GM18870 (cell line): ENCODE measurements at regions not wholly inside any gene's neighbourhood (a gene's known extent, or its start where the extent isn't known, plus 50 kb on each side); places are given as distances from the start of the nearest gene placed in this dataset.
"Not testable (repeated sequence)": the region's sequence is repeated elsewhere in the genome, so short reads cannot be mapped to it uniquely, and the experiment has no call there.

ENCODE experiments used
- ATAC-seq: cut with Tn5 transposase; IDR thresholded peaks from one replicate; pipeline ENCODE4 v1.9.1; 2021; ENCODE audit warnings: moderate library complexity; ENCODE audit not compliant: unreplicated experiment

DNA sequence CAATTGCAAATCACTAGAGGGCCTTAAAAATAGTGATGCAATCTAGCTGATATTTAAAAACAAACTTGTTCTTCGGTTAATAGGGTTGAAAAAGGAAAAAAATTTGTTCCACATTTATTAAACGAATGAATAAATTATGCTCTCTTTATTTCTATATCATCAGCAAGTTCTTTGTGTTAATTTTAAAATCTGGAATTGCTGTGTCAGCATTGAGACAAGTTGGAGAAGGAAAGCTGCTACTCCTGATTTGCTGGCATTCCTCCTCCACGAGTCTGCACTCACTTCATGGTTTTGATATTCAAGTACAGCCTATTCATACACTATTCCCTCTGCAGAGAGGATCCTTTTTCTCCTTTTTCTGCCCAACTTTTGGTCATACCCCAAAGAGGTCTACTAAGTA is 117.6 kb downstream of the MRPL39 start:
- no peak for ATAC-seq

DNA sequence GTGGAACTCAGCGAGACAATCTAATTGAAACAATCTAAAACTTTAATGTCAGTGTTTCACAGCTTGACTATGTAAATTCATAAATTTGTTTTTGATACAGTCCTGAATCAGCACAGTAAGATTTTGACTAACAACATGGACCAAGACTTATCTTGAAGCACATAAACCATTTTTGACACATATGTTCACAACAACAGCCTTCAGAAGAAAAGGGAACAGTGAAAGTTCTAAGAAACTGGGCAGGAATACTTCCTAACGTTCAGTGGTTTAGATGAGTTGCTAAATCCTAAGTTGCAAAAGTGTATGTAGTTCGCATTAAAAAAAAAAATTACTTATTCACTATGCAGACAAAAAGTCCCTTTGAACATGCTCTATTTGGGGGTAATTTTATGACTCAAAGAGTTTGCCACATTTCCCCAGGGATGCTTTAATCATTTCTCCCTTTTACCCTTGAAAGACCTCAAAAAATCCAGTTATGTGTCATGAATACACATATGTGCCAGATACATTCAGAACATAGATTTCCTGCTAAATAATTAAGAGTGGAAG is 120.2 kb downstream of the MRPL39 start:
- ATAC-seq: peak; percentile 78

DNA sequence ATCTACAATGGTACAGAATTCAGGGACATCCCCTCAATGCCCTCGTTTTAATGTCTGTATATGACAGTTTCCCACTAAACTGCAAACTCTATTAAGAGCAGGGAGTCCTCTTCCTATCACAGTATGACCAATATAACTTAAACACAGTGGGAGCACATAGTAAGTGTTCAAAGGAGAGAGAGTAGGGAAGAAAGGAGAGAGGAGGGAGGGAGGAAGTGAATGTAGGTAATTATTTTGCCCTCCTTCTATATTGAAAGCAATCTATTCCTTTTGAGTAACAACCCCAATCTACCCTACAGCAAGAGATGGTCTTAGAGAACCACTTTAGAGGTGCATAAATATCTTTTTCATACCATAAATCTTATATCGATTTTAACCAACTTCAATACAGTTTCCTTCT is 121.4 kb downstream of the MRPL39 start:
- ATAC-seq: no peak

DNA sequence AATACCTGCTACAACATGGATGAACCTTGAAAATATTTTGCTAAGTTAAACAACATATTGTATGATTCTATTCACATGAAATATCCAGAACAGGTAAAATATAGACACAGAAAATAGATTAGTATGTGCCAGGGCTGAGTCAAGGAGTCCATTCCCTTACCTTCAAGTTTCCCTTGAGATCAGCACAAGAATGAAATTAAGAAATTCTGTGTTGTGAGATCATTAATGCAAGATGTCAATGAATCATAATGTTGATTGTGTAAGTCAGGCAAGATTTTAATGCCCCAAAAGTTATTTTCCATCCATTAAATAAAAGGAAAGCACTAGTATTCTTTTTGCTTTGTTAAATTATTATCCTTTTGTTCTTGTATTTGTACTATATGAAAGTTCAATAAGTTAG is 139.4 kb downstream of the MRPL39 start:
- ATAC-seq: no peak

DNA sequence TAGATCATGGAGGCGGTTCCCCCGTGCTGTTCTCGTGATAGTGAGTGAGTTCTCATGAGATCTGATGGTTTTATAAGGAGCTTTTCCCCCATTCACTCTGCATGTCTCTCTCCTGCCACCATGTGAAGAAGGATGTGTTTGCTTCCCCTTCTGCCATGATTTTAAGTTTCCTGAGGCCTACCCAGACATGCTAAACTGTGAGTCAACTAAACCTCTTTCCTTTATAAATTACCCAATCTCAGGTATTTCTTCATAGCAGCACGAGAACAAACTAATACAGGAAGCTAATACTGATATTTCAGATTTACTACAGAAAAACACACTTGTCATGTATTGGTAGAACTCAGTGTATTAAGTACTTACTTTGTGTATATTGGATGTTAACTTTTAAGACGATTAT is 140.2 kb downstream of the MRPL39 start:
- not testable (repeated sequence) for ATAC-seq

DNA sequence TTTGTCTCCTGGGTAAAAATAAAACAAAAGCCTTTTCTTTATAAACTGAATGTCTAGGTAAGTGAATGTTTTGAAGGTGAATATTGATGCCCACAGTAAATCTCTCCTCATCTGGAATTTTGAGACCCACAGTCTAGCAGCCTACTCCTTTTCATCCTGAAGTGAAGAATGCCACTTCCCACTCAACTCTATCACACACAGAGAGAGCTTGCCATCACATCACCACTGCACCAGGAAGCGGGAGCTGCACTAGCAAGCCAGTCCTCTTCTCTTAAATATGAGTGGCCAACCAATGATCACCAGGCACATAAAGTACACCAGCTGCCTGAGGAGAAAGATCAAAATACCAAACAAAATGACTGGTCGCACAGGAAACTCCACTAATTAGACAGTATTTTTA is 140.8 kb downstream of the MRPL39 start:
- ATAC-seq: no peak

DNA sequence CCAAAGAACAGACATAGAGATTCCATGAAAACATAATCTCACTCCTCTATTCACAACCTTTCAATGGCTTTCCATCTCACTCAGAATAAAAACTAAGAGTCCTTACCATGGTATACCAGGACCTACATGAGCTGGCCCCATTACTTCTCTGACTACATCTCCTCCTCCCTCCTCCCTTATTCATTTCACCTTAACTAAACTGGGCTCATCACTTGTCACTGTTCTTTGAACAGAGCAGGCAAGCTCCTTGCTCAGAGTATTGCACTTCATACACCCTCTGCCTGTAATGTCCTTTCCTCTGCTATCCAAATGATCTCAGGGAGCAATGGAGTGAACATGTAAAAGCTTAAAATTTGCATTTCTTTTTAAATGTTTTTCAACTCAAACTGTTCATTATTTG is 142.0 kb downstream of the MRPL39 start:
- no peak for ATAC-seq

DNA sequence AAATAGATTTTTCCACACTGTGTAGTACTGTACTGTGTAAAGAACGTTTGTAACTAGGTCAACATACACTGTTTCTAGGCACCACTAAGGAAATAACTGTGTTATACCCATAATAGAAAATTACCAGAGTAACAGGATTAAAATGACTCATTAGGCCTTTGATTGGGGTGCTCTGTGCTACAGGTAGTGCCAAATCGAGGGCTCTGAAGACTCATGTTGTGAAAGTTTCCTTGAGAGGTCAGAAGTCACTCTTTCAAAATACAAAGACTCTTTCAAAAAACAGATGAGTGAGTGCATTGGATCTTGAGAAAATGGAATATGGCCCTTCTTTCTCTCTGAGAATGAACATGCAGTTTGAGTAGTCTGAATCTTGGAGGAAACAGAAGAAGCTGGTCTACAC is 143.0 kb downstream of the MRPL39 start:
- ATAC-seq: peak; percentile 61

DNA sequence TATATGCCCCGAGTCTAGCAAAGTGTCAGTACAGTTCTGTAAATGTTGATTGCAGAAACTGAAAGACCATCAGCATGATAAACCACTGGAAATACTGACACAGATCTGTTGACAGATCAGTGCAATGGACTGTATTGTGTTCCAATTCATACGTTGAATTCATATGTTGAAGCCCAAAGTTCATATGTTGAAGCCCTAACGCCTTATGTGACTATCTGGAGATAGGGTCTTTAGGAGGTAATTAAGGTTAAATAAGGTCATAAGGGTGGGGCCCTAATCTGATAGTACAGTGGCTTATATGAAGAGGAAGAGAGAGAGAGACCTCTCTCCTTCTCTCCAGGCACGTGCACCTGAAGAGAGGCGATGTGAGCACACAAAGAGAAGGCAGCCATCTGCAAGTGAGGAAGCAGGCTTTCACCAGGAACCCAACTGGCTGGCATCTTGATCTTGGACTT is 144.7 kb downstream of the MRPL39 start:
- peak; percentile 52 for ATAC-seq

DNA sequence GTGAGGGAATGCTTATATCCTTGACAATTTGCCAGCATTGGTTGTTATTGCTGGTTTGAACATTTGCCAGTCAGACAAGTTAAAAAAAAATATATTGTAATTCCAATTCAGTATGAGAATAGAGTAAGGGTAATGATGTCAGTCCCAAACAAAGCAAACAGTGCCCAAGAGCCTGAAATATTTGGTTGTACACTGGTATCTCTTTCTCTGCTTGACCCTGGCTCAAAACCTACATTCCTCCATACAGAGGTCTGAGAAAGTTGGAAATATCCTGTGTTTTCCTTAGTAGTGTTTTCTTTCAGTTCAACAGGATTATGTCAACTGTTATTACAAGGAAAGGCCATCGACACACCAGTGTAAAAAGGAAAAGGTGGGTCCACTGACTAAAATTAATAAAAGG is 145.6 kb downstream of the MRPL39 start:
- ATAC-seq: no peak

DNA sequence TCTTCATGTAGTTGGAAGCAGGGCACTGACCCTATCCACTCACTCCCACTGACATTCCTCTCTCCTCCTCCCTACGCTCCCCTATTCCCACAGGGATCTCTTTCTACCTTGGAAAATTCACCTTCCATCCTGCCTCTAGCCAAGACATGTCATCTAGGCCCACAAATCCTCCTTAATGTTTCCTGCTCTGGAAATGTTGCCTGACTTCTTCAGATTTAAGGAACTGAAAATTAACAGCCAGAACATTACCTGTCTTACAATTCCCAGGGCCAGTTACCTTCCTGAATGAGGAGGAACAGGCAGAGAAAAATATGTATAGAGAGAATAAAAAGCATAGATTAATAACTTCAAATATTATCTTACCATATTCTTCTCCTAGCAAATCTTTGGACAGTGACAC is 147.3 kb downstream of the MRPL39 start:
- ATAC-seq: no peak

DNA sequence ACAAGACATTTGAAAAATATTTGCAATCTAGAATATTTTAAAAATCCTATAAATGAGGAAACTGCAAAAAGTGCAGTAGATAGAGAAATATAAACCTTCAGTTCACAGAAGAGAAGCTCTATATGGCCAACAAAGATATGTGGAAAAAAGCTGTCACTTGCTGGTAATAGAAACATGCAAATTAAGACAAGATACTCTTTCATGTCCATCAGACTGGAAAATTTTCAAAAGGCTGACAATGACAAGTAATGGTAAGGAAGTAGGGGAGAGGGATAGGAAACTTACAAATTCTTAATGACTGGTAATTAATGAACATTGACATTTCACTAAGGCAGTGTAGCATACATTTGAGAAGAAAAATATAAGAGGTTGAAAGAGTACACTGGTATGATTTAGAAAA is 147.9 kb downstream of the MRPL39 start:
- ATAC-seq: no peak

DNA sequence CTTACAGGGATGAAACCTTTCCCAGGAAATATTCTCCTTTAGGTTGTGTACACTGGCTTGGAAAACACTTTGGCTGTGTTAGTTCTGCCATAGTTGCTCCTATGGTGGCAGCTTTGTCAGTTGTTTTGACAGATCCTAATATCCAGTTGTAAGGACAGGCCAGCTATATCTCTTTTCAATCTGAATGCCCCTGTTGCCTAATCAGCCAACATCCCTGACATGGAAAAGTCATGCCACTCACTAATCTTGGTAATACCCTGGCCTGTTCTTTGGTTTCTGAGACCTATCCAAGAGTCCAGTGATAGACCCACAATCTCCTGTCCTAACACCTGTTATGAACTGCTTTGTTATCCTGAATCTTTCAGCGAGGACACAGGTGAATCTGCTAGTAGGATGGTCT is 148.8 kb downstream of the MRPL39 start:
- ATAC-seq: no peak

DNA sequence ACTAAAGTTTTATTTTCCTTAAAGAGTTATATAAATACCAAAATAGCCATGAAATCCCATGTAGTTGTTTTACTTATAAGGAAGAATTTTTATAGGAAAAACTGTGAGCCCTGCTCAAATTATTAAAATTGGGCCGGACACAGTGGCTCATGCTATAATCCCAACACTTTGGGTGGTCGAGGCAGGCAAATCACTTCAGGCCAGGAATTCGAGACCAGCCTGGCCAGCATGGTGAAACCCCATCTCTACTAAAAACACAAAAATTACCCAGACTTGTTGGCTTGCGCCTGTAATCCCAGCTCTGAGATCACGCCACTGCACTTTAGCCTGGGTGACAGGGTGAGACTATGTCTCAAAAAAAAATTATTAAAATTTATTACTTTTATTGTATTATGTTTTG is 149.3 kb downstream of the MRPL39 start:
- ATAC-seq: no peak

DNA sequence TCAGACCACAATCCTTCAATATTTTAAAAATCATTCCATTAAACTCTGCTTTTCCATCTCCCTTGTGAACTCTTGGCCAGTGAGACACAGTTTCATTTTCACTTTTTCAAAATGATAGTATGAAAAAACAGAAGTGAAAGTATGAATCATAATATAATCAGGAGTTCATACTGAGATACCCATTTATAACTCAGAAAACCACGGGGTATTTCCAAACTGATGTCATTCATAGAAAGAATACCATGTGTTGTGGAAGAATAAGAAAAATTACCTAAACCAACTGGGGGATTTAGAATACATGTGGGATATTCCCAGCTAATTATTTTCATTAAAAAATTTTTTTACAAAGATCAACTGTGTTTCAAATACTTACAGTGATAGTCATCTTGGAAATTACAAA is 149.9 kb downstream of the MRPL39 start:
- peak; percentile 56 for ATAC-seq

DNA sequence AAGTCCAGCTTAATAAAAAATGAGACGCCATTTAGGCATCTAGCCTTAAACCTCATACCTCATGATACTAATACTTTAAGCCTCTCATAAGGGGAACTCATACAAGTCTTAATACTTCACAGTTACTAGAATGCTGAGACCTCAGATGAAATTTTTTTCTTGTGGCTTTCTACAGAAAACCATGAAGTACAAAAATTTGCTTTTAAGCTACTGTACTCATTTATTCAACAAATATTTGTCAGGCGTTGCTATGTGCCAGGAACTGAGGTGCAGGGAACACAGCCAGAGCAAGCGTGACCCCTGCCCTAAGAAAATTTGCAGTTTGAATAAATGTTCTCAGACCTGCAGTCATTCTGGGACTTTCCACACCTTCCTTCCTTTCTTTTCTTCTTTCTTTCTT is 150.6 kb downstream of the MRPL39 start:
- peak; percentile 45 for ATAC-seq

DNA sequence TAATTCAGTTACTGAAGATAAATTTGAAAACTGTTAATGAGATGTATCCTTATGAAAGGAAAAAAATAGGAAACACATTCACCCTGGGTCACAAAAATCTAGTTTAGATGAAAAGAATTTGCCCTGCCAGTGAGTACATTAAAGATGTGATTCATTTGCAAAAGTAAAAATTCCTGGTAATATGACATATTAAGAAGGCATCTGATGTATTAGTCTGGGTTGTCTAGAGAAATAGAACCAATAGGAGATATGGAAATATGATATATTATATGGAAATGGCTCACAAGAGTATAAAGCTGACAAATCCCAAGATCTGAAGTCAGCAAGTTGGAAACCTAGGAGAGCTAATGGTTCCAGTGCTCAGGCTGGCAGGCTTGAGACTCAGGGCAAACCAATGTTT is 153.8 kb downstream of the MRPL39 start:
- no peak for ATAC-seq

DNA sequence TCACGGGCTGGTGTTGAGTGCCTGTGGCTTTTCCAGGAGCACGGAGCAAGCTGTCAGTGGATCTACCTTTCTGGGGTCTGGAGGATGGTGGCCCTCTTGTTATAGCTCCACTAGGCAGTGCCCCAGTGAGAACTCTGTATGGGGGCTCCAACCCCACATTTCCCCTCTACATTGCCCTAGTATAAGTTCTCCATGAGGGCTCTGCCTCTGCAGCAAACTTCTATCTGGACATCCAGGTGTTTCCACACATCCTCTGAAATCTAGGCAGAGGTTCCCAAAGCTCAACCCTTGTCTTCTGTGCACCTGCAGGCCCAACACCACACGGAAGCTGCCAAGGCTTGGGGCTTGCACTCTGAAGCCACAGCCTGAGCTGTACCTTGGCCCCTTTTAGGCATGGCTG is 157.3 kb downstream of the MRPL39 start:
- no peak for ATAC-seq

DNA sequence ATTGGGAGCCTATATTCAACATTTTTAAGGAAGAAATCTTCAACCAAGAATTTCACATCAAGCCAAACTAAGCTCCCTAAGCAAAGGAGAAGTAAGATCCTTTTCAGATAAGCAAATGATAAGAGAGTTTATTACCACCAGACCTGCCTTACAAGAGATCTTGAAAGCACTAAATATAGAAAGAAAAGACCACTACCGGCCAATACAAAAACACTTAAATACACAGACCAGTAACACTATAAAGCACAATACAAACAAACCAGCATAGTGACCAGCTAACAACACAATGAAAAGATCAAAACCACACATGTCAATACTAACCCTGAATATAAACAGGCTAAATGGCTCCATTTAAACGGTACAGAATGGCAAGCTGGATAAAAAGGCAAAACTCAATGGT is 165.4 kb downstream of the MRPL39 start:
- no peak for ATAC-seq

DNA sequence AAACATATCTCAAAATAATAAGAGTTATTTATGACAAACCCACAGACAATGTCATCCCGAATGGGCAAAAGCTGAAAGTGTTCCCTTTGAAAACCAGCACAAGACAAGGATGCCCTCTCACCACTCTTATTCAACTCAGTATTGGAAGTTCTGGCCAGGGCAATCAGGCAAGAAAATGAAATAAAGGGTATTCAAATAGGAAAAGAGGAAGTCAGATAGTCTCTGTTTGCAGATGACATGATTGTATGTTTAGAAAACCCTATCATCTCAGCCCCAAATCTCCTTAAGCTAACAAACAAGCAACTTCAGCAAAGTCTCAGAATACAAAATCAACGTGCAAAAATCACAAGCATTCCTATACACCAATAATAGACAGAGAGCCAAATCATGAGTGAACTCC is 169.8 kb downstream of the MRPL39 start:
- not testable (repeated sequence) for ATAC-seq

DNA sequence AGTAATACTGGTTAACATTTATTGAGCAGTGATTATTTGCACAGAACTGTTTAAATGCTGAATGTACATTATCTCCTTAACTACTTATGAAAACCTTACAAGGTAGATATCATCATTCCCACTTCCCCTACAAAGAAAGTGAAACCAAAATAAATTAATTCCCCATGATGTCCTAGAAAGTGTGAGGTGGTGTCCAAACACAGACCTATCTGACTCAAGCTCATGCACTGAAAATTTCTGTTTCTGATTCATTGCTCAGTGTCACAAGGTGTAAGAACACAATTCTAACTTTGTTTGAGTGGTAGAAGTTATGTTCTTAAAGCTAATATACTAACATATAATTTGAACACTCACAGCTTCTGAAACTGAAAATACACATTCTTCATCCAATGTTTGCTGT is 178.7 kb downstream of the MRPL39 start:
- peak; percentile 51 for ATAC-seq

DNA sequence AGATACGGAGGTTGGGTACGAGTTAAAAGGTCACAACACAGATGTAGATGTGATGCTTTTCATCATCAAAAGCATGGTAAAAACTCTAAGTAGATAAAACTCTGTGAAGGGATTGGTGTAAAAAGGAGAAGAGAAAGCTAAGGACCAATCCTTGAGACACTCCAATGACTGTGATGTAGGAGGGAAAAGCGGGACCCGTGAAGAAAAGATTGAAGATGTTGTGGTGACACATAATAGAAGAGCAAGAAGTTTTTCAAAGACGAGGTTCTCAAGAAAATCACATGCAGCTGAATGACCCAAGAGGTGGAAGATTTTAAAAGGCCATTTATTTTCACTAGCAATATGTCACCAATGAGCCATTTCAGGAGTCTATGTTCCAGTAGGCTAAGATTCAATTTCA is 179.5 kb downstream of the MRPL39 start:
- ATAC-seq: no peak

DNA sequence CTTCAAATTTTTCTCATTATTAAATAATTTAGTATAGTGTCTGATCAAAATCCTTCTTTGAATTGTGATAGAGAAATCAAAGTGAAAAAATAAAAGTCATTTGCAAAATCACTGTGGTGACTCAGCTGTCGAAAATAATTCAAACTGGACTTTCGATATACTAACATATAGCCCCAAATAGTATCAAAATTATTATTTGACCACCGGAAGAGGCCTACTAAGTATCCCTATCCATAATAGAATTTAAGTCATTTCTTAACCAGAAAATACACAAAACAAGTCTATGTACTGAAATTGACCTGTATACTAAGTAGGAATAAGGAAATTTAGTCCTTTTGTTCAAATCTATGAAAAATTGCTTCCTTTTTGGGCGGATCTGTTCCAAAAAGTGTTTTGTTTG is 180.7 kb downstream of the MRPL39 start:
- ATAC-seq: no peak

DNA sequence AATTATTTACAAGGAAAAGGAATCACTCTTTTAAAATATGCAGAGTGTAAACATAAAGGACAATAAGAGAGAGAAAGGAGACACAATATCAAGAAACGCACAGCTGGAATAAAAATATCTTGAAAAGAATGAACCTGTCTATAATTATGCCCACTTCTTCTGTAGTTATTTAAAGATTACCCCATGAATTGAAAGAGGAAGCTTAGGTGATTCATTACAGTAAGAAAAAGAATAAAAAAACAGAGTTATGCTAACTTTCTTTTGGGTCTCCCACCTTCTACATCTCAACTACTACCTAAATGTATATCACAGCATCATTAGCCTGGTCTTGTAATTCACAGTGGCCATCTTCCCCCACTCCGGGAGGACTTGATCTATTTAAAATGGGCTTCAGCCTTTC is 182.1 kb downstream of the MRPL39 start:
- no peak for ATAC-seq
